PFSK-1 (cell line): ENCODE measurements at regions not wholly inside any gene's neighbourhood (a gene's known extent, or its start where the extent isn't known, plus 50 kb on each side); places are given as distances from the start of the nearest gene placed in this dataset.

Experiments used
- FOXP2 ChIP-seq: optimal IDR thresholded peaks from 2 replicates; pipeline ENCODE3; 2011; ENCODE audit warnings: borderline replicate concordance, control low read depth, inconsistent platforms; ENCODE audit not compliant: insufficient read depth; ENCODE audit errors: extremely low read length, extremely low read depth
- POLR2AphosphoS5 ChIP-seq: IDR thresholded peaks from 2 replicates; pipeline ENCODE4 v1.6.1; 2012; ENCODE audit warnings: low read depth, mild to moderate bottlenecking, control low read depth, low read length, moderate library complexity
- SIN3A ChIP-seq: IDR thresholded peaks from 2 replicates; pipeline ENCODE4 v1.6.1; 2012; ENCODE audit warnings: mild to moderate bottlenecking, low read length, moderate library complexity, borderline replicate concordance; ENCODE audit not compliant: insufficient read depth
- TAF1 ChIP-seq: IDR thresholded peaks from 2 replicates; pipeline ENCODE4 v1.6.1; 2012; ENCODE audit warnings: low read length, control low read depth, borderline replicate concordance; ENCODE audit not compliant: insufficient read depth
- TF ChIP-seq, protein P1 (sequence below), 2 experiments: IDR thresholded peaks; 2 replicates each; pipeline versions ENCODE4 v1.6.1 to v1.8.0; 2011 to 2012; ENCODE audit warnings: low read depth in 2 of 2, low read length in 2 of 2, control low read depth in 1 of 2, inconsistent platforms in 1 of 2, mild to moderate bottlenecking in 1 of 2, moderate library complexity in 1 of 2; ENCODE audit not compliant: insufficient read depth in 1 of 2

DNA sequence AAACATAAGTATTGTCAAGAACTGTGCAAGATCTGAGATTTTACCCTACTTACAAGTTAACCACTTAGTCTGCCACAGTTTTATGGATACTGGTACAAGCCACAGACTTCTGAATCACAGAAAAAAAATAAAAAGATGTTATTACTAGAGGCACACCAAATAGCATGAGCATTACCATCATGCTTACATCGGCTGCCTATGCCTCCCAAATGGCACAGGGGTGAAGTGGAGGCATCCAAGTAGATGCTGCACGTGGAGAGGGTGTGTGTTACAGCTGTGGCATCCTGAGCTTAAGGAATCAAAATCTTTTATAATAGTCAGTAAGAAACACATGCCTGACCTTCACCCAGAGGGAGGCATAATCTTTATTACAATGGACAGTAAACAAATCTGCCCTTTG, 207.8 kb downstream of the TFEC start:
- TF ChIP-seq POLR2AphosphoS5 (no peak), SIN3A (no peak), FOXP2 (no peak), TAF1 (no peak)
- TF ChIP-seq, protein P1, sequence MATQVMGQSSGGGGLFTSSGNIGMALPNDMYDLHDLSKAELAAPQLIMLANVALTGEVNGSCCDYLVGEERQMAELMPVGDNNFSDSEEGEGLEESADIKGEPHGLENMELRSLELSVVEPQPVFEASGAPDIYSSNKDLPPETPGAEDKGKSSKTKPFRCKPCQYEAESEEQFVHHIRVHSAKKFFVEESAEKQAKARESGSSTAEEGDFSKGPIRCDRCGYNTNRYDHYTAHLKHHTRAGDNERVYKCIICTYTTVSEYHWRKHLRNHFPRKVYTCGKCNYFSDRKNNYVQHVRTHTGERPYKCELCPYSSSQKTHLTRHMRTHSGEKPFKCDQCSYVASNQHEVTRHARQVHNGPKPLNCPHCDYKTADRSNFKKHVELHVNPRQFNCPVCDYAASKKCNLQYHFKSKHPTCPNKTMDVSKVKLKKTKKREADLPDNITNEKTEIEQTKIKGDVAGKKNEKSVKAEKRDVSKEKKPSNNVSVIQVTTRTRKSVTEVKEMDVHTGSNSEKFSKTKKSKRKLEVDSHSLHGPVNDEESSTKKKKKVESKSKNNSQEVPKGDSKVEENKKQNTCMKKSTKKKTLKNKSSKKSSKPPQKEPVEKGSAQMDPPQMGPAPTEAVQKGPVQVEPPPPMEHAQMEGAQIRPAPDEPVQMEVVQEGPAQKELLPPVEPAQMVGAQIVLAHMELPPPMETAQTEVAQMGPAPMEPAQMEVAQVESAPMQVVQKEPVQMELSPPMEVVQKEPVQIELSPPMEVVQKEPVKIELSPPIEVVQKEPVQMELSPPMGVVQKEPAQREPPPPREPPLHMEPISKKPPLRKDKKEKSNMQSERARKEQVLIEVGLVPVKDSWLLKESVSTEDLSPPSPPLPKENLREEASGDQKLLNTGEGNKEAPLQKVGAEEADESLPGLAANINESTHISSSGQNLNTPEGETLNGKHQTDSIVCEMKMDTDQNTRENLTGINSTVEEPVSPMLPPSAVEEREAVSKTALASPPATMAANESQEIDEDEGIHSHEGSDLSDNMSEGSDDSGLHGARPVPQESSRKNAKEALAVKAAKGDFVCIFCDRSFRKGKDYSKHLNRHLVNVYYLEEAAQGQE (IDR thresholded peaks at IDR 0.05; ENCODE audit: insufficient read depth in 1 of 2, low read depth in 2 of 2, low read length in 2 of 2) = no peak

DNA sequence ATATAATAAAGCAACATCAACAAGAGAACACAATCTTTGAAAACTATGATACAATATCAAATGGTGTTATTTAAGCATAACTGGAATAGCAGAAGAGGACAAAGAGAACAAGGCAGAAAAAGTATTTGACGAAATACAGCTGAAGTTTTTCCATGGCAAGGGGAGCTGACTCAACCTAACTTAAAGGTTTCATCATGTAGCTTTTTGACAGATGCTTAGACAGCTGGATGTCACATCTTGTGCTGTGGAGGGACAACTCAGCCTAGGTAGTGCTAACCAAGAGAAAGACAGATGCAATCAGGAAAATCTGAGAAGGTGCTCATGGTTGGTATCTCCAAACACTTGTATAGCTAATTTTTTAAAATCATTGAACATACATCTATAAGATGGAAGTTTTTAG, 208.2 kb downstream of the TFEC start:
- TF ChIP-seq, protein P1 (IDR thresholded peaks at IDR 0.05; ENCODE audit: insufficient read depth in 1 of 2, low read depth in 2 of 2, low read length in 2 of 2) = no peak
- TF ChIP-seq SIN3A (no peak), TAF1 (no peak), POLR2AphosphoS5 (no peak), FOXP2 (no peak)

DNA sequence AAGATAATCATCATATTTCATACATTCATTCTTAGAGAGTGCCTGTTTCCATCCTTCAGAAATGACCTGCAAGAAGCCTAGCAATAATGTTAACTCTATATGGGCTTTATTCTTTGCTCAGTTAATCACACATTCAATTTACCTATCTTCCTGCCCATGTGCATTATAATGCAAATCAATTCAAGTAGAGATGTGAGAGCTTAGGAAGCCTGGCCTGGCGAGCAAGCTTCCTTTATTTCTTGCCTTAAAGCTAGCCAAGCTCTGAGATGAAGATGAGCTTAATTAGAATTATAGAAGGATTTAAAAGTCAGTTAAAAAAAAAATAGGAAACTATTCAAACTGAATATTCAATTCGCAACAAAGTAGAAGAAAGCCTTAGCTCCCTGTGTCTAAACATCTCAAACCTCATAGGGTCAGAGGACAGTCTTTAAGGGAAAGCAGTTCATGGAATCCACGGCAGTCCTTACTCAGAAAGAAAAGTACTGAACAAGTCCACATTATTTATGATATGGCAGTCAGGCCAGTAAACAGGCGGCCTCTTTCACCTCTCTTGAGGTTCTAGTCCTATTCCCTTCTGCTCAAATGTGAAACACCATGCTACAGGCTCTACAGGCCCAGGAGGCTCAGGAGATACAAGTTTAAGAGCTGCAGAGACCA, 214.1 kb downstream of the TFEC start:
- TF ChIP-seq FOXP2 = no peak

DNA sequence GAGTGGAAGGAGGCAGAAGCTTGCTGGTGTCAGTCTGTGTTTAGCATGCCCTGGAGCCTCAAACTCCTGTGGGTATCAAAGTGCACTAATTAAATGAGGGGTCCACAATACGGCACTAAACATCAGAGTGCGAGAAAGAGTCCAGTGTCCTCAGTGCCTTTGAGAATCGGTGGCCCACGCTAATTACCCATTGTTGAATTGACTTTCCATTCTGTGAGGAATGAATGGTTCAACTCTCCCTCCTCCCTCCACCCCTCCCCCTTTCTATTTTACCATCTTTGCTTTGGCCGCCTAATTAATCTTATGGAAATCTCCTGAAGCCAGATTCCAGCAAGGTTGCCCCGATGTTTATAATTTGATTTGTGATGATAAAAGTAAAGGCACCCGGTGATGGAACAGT, 217.8 kb downstream of the TFEC start:
- no peak for TF ChIP-seq TAF1
- TF ChIP-seq POLR2AphosphoS5 = no peak
- TF ChIP-seq, protein P1 (IDR thresholded peaks at IDR 0.05; ENCODE audit: insufficient read depth in 1 of 2, low read depth in 2 of 2, low read length in 2 of 2) = no peak
- TF ChIP-seq FOXP2 = no peak
- TF ChIP-seq SIN3A = no peak

DNA sequence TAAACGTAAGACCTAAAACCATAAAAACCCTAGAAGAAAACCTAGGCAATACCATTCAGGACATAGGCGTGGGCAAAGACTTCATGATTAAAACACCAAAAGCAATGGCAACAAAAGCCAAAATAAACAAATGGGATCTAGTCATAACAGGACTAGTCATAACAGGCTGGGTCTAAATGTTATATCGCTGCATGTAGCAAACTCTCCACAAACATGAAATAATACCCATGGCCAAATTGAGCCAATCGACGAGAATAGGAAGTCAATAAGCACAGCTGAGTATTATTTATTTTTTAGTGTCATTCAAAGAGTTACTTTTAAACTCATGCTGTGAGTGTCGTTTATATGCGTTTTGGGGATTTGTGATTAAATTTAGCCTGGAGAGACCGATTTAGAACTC, 225.1 kb downstream of the TFEC start:
- TF ChIP-seq, protein P1 (IDR thresholded peaks at IDR 0.05; ENCODE audit: insufficient read depth in 1 of 2, low read depth in 2 of 2, low read length in 2 of 2) = no peak
- TF ChIP-seq POLR2AphosphoS5 (no peak), FOXP2 (no peak), TAF1 (no peak), SIN3A (no peak)

DNA sequence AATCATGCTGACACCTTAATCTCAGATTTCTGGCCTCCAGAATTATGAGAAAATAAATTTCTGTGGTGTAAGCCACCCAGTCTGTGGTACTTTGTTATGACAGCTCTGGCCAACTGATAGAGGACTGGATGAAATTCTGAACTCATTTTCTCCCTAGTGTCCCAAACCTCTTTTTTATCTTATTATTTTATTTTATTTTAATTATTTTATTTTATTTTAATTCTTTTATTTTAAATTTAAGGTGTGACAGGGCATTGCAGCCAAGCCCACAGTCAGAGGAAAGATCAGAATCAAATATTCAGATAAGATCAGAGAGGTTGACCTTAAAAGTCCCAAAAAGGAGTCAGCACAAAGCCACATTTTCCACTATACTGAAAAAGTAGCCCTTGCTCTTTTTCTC, 228.1 kb downstream of the TFEC start:
- TF ChIP-seq POLR2AphosphoS5 (no peak), FOXP2 (no peak), SIN3A (no peak), TAF1 (no peak)
- TF ChIP-seq, protein P1 (IDR thresholded peaks at IDR 0.05; ENCODE audit: insufficient read depth in 1 of 2, low read depth in 2 of 2, low read length in 2 of 2) = no peak
